H1 (cell line): ENCODE measurements at regions not wholly inside any gene's neighbourhood (a gene's known extent, or its start where the extent isn't known, plus 50 kb on each side); places are given as distances from the start of the nearest gene placed in this dataset.

Source experiments
- BRCA1 ChIP-seq: IDR thresholded peaks from 2 replicates; pipeline ENCODE4 v1.6.1; 2012; ENCODE audit warnings: low read depth, low read length, improper control_type of control experiment
- CBX8 ChIP-seq: fragments of 300-800, 300-1000 bp; sonication (generic); IDR thresholded peaks from 2 replicates; pipeline ENCODE4 v1.7.1; 2016; ENCODE audit warnings: low read depth, low read length, borderline replicate concordance
- TEAD4 ChIP-seq: IDR thresholded peaks from 2 replicates; pipeline ENCODE4 v1.6.1; 2012; ENCODE audit warnings: low read depth, low read length, inconsistent platforms, mixed read lengths
- YY1 ChIP-seq: IDR thresholded peaks from 2 replicates; pipeline ENCODE4 v1.6.1; 2011; ENCODE audit warnings: low read depth, mild to moderate bottlenecking, low read length
- TF ChIP-seq, protein P1 (sequence below): IDR thresholded peaks from 2 replicates; pipeline ENCODE4 v1.6.1; 2012; ENCODE audit warnings: inconsistent platforms

DNA sequence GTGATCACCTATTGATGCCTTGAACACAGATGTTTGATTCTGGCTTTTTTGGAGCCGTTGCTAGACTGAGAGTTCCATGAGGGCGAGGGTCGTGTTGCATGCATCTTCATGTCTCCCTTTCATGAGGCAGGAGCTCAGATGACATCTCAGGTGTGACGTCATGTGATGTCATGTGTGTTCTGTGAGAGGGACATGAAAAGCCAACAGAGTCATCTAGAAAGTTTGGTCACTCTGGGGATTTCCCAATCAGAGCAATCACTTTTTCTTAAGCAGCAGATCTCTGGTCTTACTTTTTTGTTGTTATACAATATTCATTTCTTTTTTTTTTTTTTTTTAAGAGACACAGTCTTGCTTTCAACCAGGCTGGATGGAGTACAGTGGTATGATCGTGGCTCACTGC lies 411.8 kb downstream of the PREX1 start (continued):
- TF ChIP-seq YY1 (no peak), TEAD4 (no peak), CBX8 (no peak), BRCA1 (no peak)
- TF ChIP-seq, protein P1, sequence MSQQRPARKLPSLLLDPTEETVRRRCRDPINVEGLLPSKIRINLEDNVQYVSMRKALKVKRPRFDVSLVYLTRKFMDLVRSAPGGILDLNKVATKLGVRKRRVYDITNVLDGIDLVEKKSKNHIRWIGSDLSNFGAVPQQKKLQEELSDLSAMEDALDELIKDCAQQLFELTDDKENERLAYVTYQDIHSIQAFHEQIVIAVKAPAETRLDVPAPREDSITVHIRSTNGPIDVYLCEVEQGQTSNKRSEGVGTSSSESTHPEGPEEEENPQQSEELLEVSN, result no peak
- TF ChIP-seq, all 59 proteins: peak for 0
